Sigmoid colon (tissue), 6 donors: ENCODE measurements at regions not wholly inside any gene's neighbourhood (a gene's known extent, or its start where the extent isn't known, plus 50 kb on each side); places are given as distances from the start of the nearest gene placed in this dataset.
"Not testable (repeated sequence)": the region's sequence is repeated elsewhere in the genome, so short reads cannot be mapped to it uniquely, and the experiment has no call there.

ENCODE experiments used
- DNase-seq: peaks from one replicate; pipeline ENCODE4 v3.0.0-alpha.2; 2019
- H3K27ac ChIP-seq, 4 donors: fragments of 200-600 bp; sonication (generic); one replicate each; pipeline ENCODE4 v1.5.1; 2016 to 2019; ENCODE audit warnings: mild to moderate bottlenecking in 1 of 4
- H3K27me3 ChIP-seq, 3 donors: fragments of 200-600 bp; sonication (generic); one replicate each; pipeline ENCODE4 v1.5.1; 2019; ENCODE audit warnings: mild to moderate bottlenecking in 1 of 3
- H3K36me3 ChIP-seq, 4 donors: fragments of 200-600 bp; sonication (generic); one replicate each; pipeline ENCODE4 v1.5.1; 2016 to 2019
- H3K4me1 ChIP-seq, 4 donors: fragments of 200-600 bp; sonication (generic); one replicate each; pipeline ENCODE4 v1.5.1; 2017 to 2019
- H3K4me3 ChIP-seq, 4 donors: fragments of 200-600 bp; sonication (generic); one replicate each; pipeline ENCODE4 v1.5.1; 2017 to 2019; ENCODE audit warnings: mild to moderate bottlenecking in 2 of 4, moderate library complexity in 1 of 4
- H3K9me3 ChIP-seq, 4 donors: fragments of 200-600 bp in 3 of 4; sonication (generic) in 3 of 4; one replicate each; pipeline versions ENCODE4 v1.5.1 to v1.6.1; 2013 to 2019
- CTCF ChIP-seq, 4 experiments: fragments of 450-650 bp in 3 of 4; fragments of 200-600 bp in 1 of 4; IDR thresholded peaks; one replicate each; pipeline ENCODE4 v1.5.1; 2016 to 2019; ENCODE audit warnings: antibody characterized with exemption in 4 of 4, mild to moderate bottlenecking in 3 of 4, moderate library complexity in 2 of 4
- EP300 ChIP-seq, 4 donors: sonication (generic); formaldehyde crosslinking; IDR thresholded peaks; one replicate each; pipeline ENCODE4 v1.6.1; 2017; ENCODE audit warnings: antibody characterized with exemption in 4 of 4
- POLR2A ChIP-seq, 2 donors: fragments of 450-650 bp; IDR thresholded peaks; one replicate each; pipeline ENCODE4 v1.6.1; 2016; ENCODE audit warnings: antibody characterized with exemption in 2 of 2, mild to moderate bottlenecking in 2 of 2, moderate library complexity in 2 of 2
- POLR2AphosphoS5 ChIP-seq, 4 donors: sonication (generic); formaldehyde crosslinking; IDR thresholded peaks; one replicate each; pipeline ENCODE4 v1.6.1; 2017; ENCODE audit warnings: antibody characterized with exemption in 4 of 4
- WGBS, 2 donors: extraction: QIAGEN DNeasy Blood & Tissue Kit; methylation state at CpG; one replicate each; pipeline ENCODE4 v1.1.7; 2013; 5-methylcytosine and 5-hydroxymethylcytosine counted together
- intact Hi-C: fragments of 100-400 bp; cut with DNase I; formaldehyde crosslinking; loops from one replicate; pipeline ENCODE4 v1.15.1; 2023
- donor health status: healthy with polysubstance abuse.
- donor health status: healthy.

- intact Hi-C loops, H3K27me3 ChIP-seq, H3K4me3 ChIP-seq, H3K36me3 ChIP-seq, H3K9me3 ChIP-seq, DNase-seq, H3K4me1 ChIP-seq, H3K27ac ChIP-seq: not testable (repeated sequence)
- 92 to 93% methylated on average over 26 of the region's 26 CpGs for WGBS, 2 donors
Observed at GRCh38 chr13:18837179-18837745, 344.4 kb downstream of the TUBA3C start.

GRCh38 chr13:18836371-18837178 lies 345.0 kb downstream of the TUBA3C start:
- intact Hi-C loops, H3K27me3 ChIP-seq, H3K9me3 ChIP-seq, H3K36me3 ChIP-seq, DNase-seq, H3K4me3 ChIP-seq, H3K4me1 ChIP-seq, H3K27ac ChIP-seq: not testable (repeated sequence)
- WGBS, 2 donors: 96% methylated on average over 45 of the region's 45 CpGs

DNA sequence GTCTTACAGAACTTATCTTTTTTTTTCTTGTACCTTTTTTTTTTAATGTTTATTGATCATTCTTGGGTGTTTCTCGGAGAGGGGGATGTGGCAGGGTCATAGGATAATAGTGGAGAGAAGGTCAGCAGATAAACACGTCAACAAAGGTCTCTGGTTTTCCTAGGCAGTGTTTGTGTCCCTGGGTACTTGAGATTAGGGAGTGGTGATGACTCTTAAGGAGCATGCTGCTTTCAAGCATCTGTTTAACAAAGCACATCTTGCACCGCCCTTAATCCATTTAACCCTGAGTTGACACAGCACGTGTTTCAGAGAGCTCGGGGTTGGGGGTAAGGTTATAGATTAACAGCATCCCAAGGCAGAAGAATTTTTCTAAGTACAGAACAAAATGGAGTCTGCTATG lies 345.9 kb downstream of the TUBA3C start:
- H3K4me3 ChIP-seq, H3K9me3 ChIP-seq, DNase-seq, intact Hi-C loops, H3K4me1 ChIP-seq, H3K27me3 ChIP-seq, H3K36me3 ChIP-seq, H3K27ac ChIP-seq: not testable (repeated sequence)
- WGBS, 2 donors: 67 to 71% methylated on average over 5 of the region's 5 CpGs

GRCh38 chr13:18824678-18825077 lies 356.9 kb downstream of the TUBA3C start:
- H3K27ac ChIP-seq, H3K36me3 ChIP-seq, H3K4me3 ChIP-seq, DNase-seq, intact Hi-C loops, H3K4me1 ChIP-seq, H3K9me3 ChIP-seq, H3K27me3 ChIP-seq: not testable (repeated sequence)
- 70 to 72% methylated on average over 1 of the region's 1 CpG for WGBS, 2 donors

- H3K4me1 ChIP-seq, DNase-seq, H3K27ac ChIP-seq, H3K4me3 ChIP-seq, H3K9me3 ChIP-seq, intact Hi-C loops, H3K36me3 ChIP-seq, H3K27me3 ChIP-seq: not testable (repeated sequence)
- WGBS, 2 donors: 73 to 78% methylated on average over 3 of the region's 3 CpGs
Observed at GRCh38 chr13:18822655-18823639, 358.7 kb downstream of the TUBA3C start.

DNA sequence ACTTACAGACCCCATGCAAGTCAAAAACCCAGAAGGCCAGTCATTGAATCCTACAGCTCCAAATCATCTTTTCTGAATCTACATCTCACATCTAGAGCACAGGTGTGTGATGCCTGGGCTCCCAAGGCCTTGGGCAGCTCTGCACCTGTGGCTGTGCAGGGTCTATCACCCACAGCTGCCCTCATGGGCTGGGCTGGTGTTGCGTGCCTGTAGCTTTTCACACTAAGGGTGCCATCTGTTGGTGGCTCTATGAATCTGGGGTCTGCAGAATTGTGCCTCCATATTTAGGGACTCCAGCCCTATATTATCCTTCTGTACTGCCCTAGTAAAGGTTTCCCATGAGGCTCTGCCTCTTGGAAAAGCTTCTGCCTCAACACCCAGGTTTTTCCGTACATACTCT lies 407.6 kb downstream of the TUBA3C start:
- intact Hi-C loops: not testable (repeated sequence)

DNA sequence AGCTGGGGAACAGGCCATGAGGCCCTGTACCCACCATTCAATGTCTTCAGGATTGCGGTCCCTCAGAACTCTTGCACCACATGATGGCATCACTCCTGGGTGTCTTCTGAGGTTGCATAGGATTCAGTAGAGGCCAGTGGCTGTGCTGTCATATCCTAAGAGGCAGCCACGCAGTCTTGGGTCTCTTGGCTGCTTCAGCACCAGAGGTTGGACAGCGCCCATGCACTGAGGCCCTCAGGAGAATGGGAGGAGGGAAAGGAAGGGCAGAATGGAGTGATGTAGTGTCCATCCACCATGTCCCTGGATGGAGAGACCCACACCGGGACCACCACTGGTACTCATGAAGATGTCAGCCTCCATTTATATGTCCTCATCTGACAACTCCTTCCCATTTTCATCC lies 439.9 kb downstream of the TUBA3C start:
- H3K27ac ChIP-seq, H3K27me3 ChIP-seq, H3K4me1 ChIP-seq, H3K9me3 ChIP-seq, DNase-seq, H3K36me3 ChIP-seq, intact Hi-C loops, H3K4me3 ChIP-seq: not testable (repeated sequence)
- 70 to 74% methylated on average over 4 of the region's 4 CpGs for WGBS, 2 donors

More for the DNA sequence above, 407.6 kb downstream of the TUBA3C start:
- H3K27ac ChIP-seq, H3K9me3 ChIP-seq, DNase-seq, H3K27me3 ChIP-seq, H3K4me1 ChIP-seq, H3K4me3 ChIP-seq, H3K36me3 ChIP-seq: not testable (repeated sequence)
- 82 to 94% methylated on average over 2 of the region's 2 CpGs for WGBS, 2 donors

DNA sequence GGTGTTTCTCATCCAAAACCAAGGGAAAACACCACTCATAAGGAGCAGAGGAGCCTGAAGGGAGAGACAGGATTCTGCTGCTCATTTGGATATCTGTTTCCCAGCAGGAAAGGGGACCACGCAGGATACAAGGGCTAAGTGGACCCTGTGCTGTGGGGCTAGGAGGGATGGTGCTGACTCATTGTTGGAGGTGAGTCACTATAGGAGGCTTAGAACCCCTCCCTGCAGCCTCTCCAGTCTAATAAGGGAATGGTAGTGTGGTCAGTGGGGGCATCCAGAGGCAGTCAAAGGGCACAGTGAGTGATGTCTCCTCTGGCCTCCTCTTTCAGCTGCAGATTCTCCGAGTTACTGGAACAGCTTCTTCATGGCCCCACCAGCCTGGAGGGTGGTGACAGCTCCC lies 442.3 kb downstream of the TUBA3C start:
- DNase-seq: no peak
- Histone ChIP-seq H3K27me3 (no peaks in the 10 kb centered on the region), H3K36me3 (no peaks in the 10 kb centered on the region), H3K27ac (no peak overlapping the region), H3K9me3 (no peaks in the 10 kb centered on the region), H3K4me1 (no peaks in the 10 kb centered on the region), H3K4me3 (no peak overlapping the region)
- 72 to 89% methylated on average over 2 of the region's 2 CpGs for WGBS, 2 donors
- intact Hi-C loops: no loop called here
- no peak for TF ChIP-seq POLR2AphosphoS5 (IDR thresholded peaks at IDR 0.05)
- TF ChIP-seq CTCF (IDR thresholded peaks at IDR 0.05): no peak
- no peak for TF ChIP-seq EP300 (IDR thresholded peaks at IDR 0.05)
- TF ChIP-seq POLR2A (IDR thresholded peaks at IDR 0.05): no peak

GRCh38 chr13:18738086-18738485 lies 443.5 kb downstream of the TUBA3C start:
- H3K27ac ChIP-seq, H3K27me3 ChIP-seq, H3K4me3 ChIP-seq, intact Hi-C loops, H3K4me1 ChIP-seq, DNase-seq, H3K9me3 ChIP-seq, H3K36me3 ChIP-seq: not testable (repeated sequence)
- WGBS, 2 donors: 67 to 69% methylated on average over 4 of the region's 4 CpGs

DNA sequence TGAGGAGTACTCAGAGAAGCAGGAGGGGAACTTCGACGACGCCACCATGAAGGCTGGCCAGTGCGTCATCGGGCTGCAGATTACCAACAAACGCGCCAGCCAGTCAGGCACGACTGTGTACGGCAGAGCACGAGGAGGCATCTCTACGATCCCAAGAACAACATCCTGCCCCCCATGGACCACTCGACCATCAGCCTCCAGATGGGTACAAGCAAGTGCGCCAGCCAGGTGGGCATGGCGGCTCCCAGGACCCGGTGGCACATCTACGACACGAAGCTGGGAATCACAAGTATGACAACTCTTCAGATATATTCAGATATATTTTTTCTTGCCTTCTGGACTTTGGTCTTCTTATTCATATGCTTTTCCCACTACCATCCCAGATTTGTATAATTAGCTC lies 454.5 kb downstream of the TUBA3C start:
- DNase-seq, intact Hi-C loops, H3K27me3 ChIP-seq, H3K27ac ChIP-seq, H3K4me1 ChIP-seq, H3K4me3 ChIP-seq, H3K36me3 ChIP-seq, H3K9me3 ChIP-seq: not testable (repeated sequence)
- 92 to 93% methylated on average over 17 of the region's 17 CpGs for WGBS, 2 donors

DNA sequence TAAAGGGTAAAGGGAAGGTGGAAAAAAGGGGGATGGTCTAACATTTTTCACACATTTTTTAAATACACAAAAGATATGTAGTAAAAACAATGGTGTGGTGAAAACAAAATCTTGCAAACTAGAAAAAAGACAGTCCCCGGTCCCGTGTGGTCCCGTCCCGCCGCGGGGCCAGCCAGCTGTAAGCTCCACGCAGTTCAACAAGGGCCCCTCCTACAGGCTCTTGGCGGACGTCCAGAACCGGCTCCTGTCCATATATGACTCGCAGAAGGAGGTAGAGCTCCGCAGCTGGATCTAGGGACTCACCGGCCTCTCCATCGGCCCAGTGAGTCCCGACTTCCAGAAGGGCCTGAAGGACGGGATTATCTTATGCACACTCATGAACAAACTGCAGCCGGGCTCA lies 455.1 kb downstream of the TUBA3C start:
- H3K4me1 ChIP-seq, H3K4me3 ChIP-seq, H3K27me3 ChIP-seq, H3K9me3 ChIP-seq, H3K36me3 ChIP-seq, DNase-seq, H3K27ac ChIP-seq, intact Hi-C loops: not testable (repeated sequence)
- 92 to 93% methylated on average over 17 of the region's 17 CpGs for WGBS, 2 donors
